Mammary epithelial cell (primary cell): ENCODE measurements at regions not wholly inside any gene's neighbourhood (a gene's known extent, or its start where the extent isn't known, plus 50 kb on each side); places are given as distances from the start of the nearest gene placed in this dataset.

Experiments used
- CTCF ChIP-seq, 2 donors: IDR thresholded peaks in 1 of 2; conservative IDR thresholded peaks in 1 of 2; 2 replicates each; pipeline ENCODE4 v1.5.1; 2011 to 2012; ENCODE audit warnings: inconsistent platforms in 2 of 2, low read length in 2 of 2, mild to moderate bottlenecking in 2 of 2, control low read depth in 1 of 2, low read depth in 1 of 2; ENCODE audit not compliant: insufficient read depth in 1 of 2; ENCODE audit errors: extremely low read depth in 1 of 2
- EZH2 ChIP-seq: IDR thresholded peaks from 2 replicates; pipeline ENCODE4 v1.6.1; 2012; ENCODE audit warnings: low read length, inconsistent platforms, borderline replicate concordance

DNA sequence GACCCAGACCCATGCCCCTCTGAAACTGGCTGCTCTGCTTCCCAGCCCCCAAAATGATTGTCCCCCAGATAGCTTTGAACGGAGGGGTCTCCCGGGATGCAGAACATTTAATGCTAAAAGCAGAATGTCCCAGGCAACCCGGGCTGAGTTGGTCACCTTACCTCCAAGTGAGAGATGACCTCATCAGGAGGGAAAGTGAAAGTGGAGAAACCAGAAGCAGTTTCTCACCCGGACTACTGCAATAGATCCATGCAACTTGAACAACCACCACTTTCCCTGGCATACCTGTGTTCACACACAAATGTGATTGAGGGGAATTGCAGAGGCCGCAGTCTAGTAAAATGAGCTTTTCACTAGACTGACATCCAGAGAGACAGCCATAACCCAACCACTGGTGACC lies 75.3 kb upstream of the NPAS2 start:
- TF ChIP-seq CTCF (conservative IDR thresholded peaks at IDR 0.05 in 1 of 2, IDR thresholded peaks at IDR 0.05 in 1 of 2; ENCODE audit: extremely low read depth in 1 of 2, insufficient read depth in 1 of 2, low read depth in 1 of 2, low read length in 2 of 2) (no peak), EZH2 (no peak)
